SJSA1 (cell line): ENCODE measurements at regions not wholly inside any gene's neighbourhood (a gene's known extent, or its start where the extent isn't known, plus 50 kb on each side); places are given as distances from the start of the nearest gene placed in this dataset.
"Not testable (repeated sequence)": the region's sequence is repeated elsewhere in the genome, so short reads cannot be mapped to it uniquely, and the experiment has no call there.

Experiments
- DNase-seq, 2 experiments: peaks; one replicate each; pipeline ENCODE4 v3.0.0-alpha.2; 2015 to 2020; ENCODE audit warnings: low spot score in 2 of 2, low read depth in 1 of 2
- H3K27ac ChIP-seq: fragments of 250-450 bp; sonication (Bioruptor Pico); 2 replicates; pipeline ENCODE4 v1.5.1; 2020; ENCODE audit warnings: mild to moderate bottlenecking, moderate library complexity
- H3K27me3 ChIP-seq: fragments of 250-450 bp; sonication (Bioruptor Pico); replicated peaks from 2 replicates; pipeline ENCODE4 v1.5.1; 2020; ENCODE audit warnings: mild to moderate bottlenecking, moderate library complexity
- H3K36me3 ChIP-seq: fragments of 250-450 bp; sonication (Bioruptor Pico); 2 replicates; pipeline ENCODE4 v1.5.1; 2020; ENCODE audit warnings: mild to moderate bottlenecking
- H3K4me1 ChIP-seq: fragments of 250-450 bp; sonication (Bioruptor Pico); replicated peaks from 2 replicates; pipeline ENCODE4 v1.6.1; 2021; ENCODE audit warnings: mild to moderate bottlenecking
- H3K4me3 ChIP-seq: fragments of 250-450 bp; sonication (Bioruptor Pico); 2 replicates; pipeline ENCODE4 v1.5.1; 2020; ENCODE audit warnings: mild to moderate bottlenecking
- H3K9me3 ChIP-seq: fragments of 250-450 bp; sonication (Bioruptor Pico); replicated peaks from 2 replicates; pipeline ENCODE4 v1.5.1; 2020; ENCODE audit warnings: mild to moderate bottlenecking

GRCh38 chr16:22633280-22633679 is 122.6 kb downstream of the NPIPB5 start:
- Histone ChIP-seq H3K36me3 (no peaks in the 10 kb centered on the region), H3K4me1 (no peaks in the 10 kb centered on the region), H3K27me3 (0 out of 2 replicates have a peak, but pooled peaks cover 5% of the 10 kb centered on the region), H3K9me3 (no peaks in the 10 kb centered on the region), H3K4me3 (no peak overlapping the region), H3K27ac (no peak overlapping the region)
- DNase-seq, result no peak

GRCh38 chr16:22633799-22634198 is 123.1 kb downstream of the NPIPB5 start:
- H3K27ac ChIP-seq, result no peak overlapping the region
- H3K36me3 ChIP-seq, result no peaks in the 10 kb centered on the region
- no peak for DNase-seq
- 0 out of 2 replicates have a peak, but pooled peaks cover 5% of the 10 kb centered on the region for H3K27me3 ChIP-seq
- H3K9me3 ChIP-seq, result no peaks in the 10 kb centered on the region
- no peaks in the 10 kb centered on the region for H3K4me1 ChIP-seq
- no peak overlapping the region for H3K4me3 ChIP-seq

GRCh38 chr16:22634954-22635353 is 124.3 kb downstream of the NPIPB5 start:
- Histone ChIP-seq H3K9me3 (no peaks in the 10 kb centered on the region), H3K27ac (no peak overlapping the region), H3K36me3 (no peaks in the 10 kb centered on the region), H3K4me3 (no peak overlapping the region), H3K4me1 (no peaks in the 10 kb centered on the region), H3K27me3 (0 out of 2 replicates have a peak, but pooled peaks cover 5% of the 10 kb centered on the region)
- no peak for DNase-seq

- no peak for DNase-seq
- Histone ChIP-seq H3K36me3 (no peaks in the 10 kb centered on the region), H3K9me3 (no peaks in the 10 kb centered on the region; the same call in 1 of the 2 replicates), H3K27ac (no peak overlapping the region), H3K4me1 (no peaks in the 10 kb centered on the region), H3K27me3 (0 out of 2 replicates have a peak, but pooled peaks cover 5% of the 10 kb centered on the region), H3K4me3 (no peak overlapping the region)
These were observed 124.7 kb downstream of the NPIPB5 start for GRCh38 chr16:22635357-22635761.

GRCh38 chr16:22635801-22636200 is 125.1 kb downstream of the NPIPB5 start:
- H3K9me3 ChIP-seq, result peaks cover under 1% of the 10 kb centered on the region; the same call in 1 of the 2 replicates

GRCh38 chr16:22638393-22639206 is 127.9 kb downstream of the NPIPB5 start:
- Histone ChIP-seq H3K27me3 (0 out of 2 replicates have a peak, but pooled peaks cover 3% of the 10 kb centered on the region), H3K4me1 (peaks cover 9% of the 10 kb centered on the region; the same call in 1 of the 2 replicates), H3K4me3 (no peak overlapping the region), H3K27ac (no peak overlapping the region), H3K9me3 (peaks cover 8% of the 10 kb centered on the region; the same call in 1 of the 2 replicates), H3K36me3 (no peaks in the 10 kb centered on the region)
- DNase-seq, result no peak

More at GRCh38 chr16:22635801-22636200, 125.1 kb downstream of the NPIPB5 start:
- no peak overlapping the region for H3K4me3 ChIP-seq
- no peaks in the 10 kb centered on the region for H3K36me3 ChIP-seq
- 0 out of 2 replicates have a peak, but pooled peaks cover 5% of the 10 kb centered on the region for H3K27me3 ChIP-seq
- no peak for DNase-seq
- H3K27ac ChIP-seq, result no peak overlapping the region
- H3K4me1 ChIP-seq, result no peaks in the 10 kb centered on the region

GRCh38 chr16:22641131-22641628 is 130.5 kb downstream of the NPIPB5 start:
- no peak for DNase-seq
- peaks cover 8% of the 10 kb centered on the region; the same call in 1 of the 2 replicates for H3K9me3 ChIP-seq
- H3K27ac ChIP-seq, result no peak overlapping the region
- peaks cover 9% of the 10 kb centered on the region; the same call in 1 of the 2 replicates for H3K4me1 ChIP-seq
- H3K4me3 ChIP-seq, result no peak overlapping the region
- no peaks in the 10 kb centered on the region for H3K36me3 ChIP-seq
- H3K27me3 ChIP-seq, result peaks cover 14% of the 10 kb centered on the region

- no peak overlapping the region for H3K4me3 ChIP-seq
- no peak for DNase-seq
These were observed 131.9 kb downstream of the NPIPB5 start for GRCh38 chr16:22642416-22643088.

GRCh38 chr16:22643203-22643602 is 132.5 kb downstream of the NPIPB5 start:
- peaks cover 25% of the 10 kb centered on the region for H3K27me3 ChIP-seq
- not testable (repeated sequence) for DNase-seq, H3K36me3 ChIP-seq, H3K27ac ChIP-seq, H3K4me3 ChIP-seq, H3K9me3 ChIP-seq, H3K4me1 ChIP-seq

More at GRCh38 chr16:22642416-22643088, 131.9 kb downstream of the NPIPB5 start:
- Histone ChIP-seq H3K27me3 (peaks cover 19% of the 10 kb centered on the region), H3K4me1 (peaks cover 9% of the 10 kb centered on the region; the same call in 1 of the 2 replicates), H3K27ac (no peak overlapping the region), H3K36me3 (no peaks in the 10 kb centered on the region), H3K9me3 (peaks cover 8% of the 10 kb centered on the region; the same call in 1 of the 2 replicates)

GRCh38 chr16:22643886-22644285 is 133.2 kb downstream of the NPIPB5 start:
- no peak overlapping the region for H3K27ac ChIP-seq

GRCh38 chr16:22645868-22646267 is 135.2 kb downstream of the NPIPB5 start:
- H3K27ac ChIP-seq, result no peak overlapping the region
- peaks cover 7% of the 10 kb centered on the region; the same call in 1 of the 2 replicates for H3K9me3 ChIP-seq
- H3K4me1 ChIP-seq, result peaks cover 9% of the 10 kb centered on the region; the same call in 1 of the 2 replicates
- DNase-seq, result no peak
- H3K36me3 ChIP-seq, result no peaks in the 10 kb centered on the region
- peaks cover 31% of the 10 kb centered on the region for H3K27me3 ChIP-seq
- H3K4me3 ChIP-seq, result no peak overlapping the region

More at GRCh38 chr16:22643886-22644285, 133.2 kb downstream of the NPIPB5 start:
- no peak for DNase-seq
- Histone ChIP-seq H3K4me3 (no peak overlapping the region), H3K4me1 (peaks cover 9% of the 10 kb centered on the region; the same call in 1 of the 2 replicates), H3K27me3 (peaks cover 26% of the 10 kb centered on the region), H3K9me3 (peaks cover 8% of the 10 kb centered on the region; the same call in 1 of the 2 replicates), H3K36me3 (no peaks in the 10 kb centered on the region)

- peaks cover 31% of the 10 kb centered on the region for H3K27me3 ChIP-seq
- DNase-seq, result no peak
- peaks cover 7% of the 10 kb centered on the region; the same call in 1 of the 2 replicates for H3K4me1 ChIP-seq
- no peak overlapping the region for H3K4me3 ChIP-seq
- H3K27ac ChIP-seq, result no peak overlapping the region
- no peaks in the 10 kb centered on the region for H3K36me3 ChIP-seq
- H3K9me3 ChIP-seq, result no peaks in the 10 kb centered on the region
These were observed 136.4 kb downstream of the NPIPB5 start for GRCh38 chr16:22646948-22647556.

- Histone ChIP-seq H3K4me3 (no peak overlapping the region), H3K4me1 (no peaks in the 10 kb centered on the region), H3K27me3 (peaks cover 31% of the 10 kb centered on the region), H3K36me3 (no peaks in the 10 kb centered on the region), H3K9me3 (no peaks in the 10 kb centered on the region), H3K27ac (no peak overlapping the region)
- DNase-seq, result no peak
These were observed 137.4 kb downstream of the NPIPB5 start for GRCh38 chr16:22648141-22648540.
